Left lung (tissue), 4 donors: ENCODE measurements at regions not wholly inside any gene's neighbourhood (a gene's known extent, or its start where the extent isn't known, plus 50 kb on each side); places are given as distances from the start of the nearest gene placed in this dataset.

Source experiments
- ATAC-seq: fragments of 200-7000 bp; cut with Tn5 transposase; one replicate; pipeline ENCODE4 v1.9.1; 2020; ENCODE audit warnings: moderate library complexity
- DNase-seq, 4 donors: peaks; one replicate each; pipeline ENCODE4 v3.0.0-alpha.2; 2013 to 2020
- H3K27ac ChIP-seq, 2 donors: fragments of 200-600 bp; sonication (generic) in 1 of 2; one replicate each; pipeline versions ENCODE4 v1.5.0 to v1.8.0; 2020 to 2021
- H3K27me3 ChIP-seq, 2 donors: fragments of 200-600 bp; sonication (generic) in 1 of 2; one replicate each; pipeline versions ENCODE4 v1.5.0 to v1.8.0; 2020 to 2021
- H3K36me3 ChIP-seq, 2 donors: fragments of 200-600 bp; sonication (generic) in 1 of 2; one replicate each; pipeline versions ENCODE4 v1.5.0 to v1.8.0; 2020 to 2021
- H3K4me1 ChIP-seq, 2 donors: fragments of 200-600 bp; one replicate each; pipeline ENCODE4 v1.8.0; 2021
- H3K4me3 ChIP-seq, 2 donors: fragments of 200-600 bp; sonication (generic) in 1 of 2; one replicate each; pipeline versions ENCODE4 v1.5.0 to v1.8.0; 2020 to 2021; ENCODE audit warnings: mild to moderate bottlenecking in 1 of 2
- H3K9me3 ChIP-seq, 2 donors: fragments of 200-600 bp; sonication (generic) in 1 of 2; one replicate each; pipeline versions ENCODE4 v1.5.0 to v1.8.0; 2020 to 2021
- CTCF ChIP-seq, 2 donors: fragments of 200-600 bp; sonication (generic) in 1 of 2; IDR thresholded peaks; one replicate each; pipeline versions ENCODE4 v1.5.0 to v1.8.0; 2021; ENCODE audit warnings: antibody characterized with exemption in 2 of 2
- intact Hi-C, 2 donors: fragments of 100-400 bp; cut with DNase I; formaldehyde crosslinking; loops; one replicate each; pipeline versions ENCODE4 v1.11.2 to v1.14.2; 2022
- donor health status: DM: no; HTN: yes; CAD: no.
- donor health status: DM: no; HTN: no; CAD: no.

DNA sequence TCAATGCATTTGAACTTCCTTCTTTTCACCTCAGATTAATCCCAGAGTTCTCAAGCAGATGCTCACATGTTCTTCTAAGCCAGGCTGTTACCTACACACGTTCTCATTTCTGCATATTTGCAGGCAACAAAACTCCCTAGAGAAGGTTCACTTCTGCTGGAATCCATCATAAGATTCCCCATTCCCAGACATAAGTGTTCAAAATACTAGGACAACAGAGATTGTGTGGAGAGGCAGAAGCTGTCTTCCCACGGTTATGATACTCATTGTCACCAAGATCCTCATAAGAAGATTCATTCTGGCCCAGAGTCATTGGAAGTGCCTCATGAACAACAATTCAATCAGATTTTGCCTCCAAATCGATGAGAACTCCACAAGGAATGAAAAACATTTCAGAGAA lies 931.6 kb upstream of the MIR17HG start:
- DNase-seq, result no peak
- Histone ChIP-seq H3K4me1 (no peaks in the 10 kb centered on the region), H3K4me3 (no peak overlapping the region), H3K27ac (no peak overlapping the region), H3K27me3 (no peaks in the 10 kb centered on the region), H3K9me3 (no peaks in the 10 kb centered on the region), H3K36me3 (no peaks in the 10 kb centered on the region)
- TF ChIP-seq CTCF (IDR thresholded peaks at IDR 0.05), result no peak
- ATAC-seq, result no peak
- intact Hi-C loops, result no loop called here

DNA sequence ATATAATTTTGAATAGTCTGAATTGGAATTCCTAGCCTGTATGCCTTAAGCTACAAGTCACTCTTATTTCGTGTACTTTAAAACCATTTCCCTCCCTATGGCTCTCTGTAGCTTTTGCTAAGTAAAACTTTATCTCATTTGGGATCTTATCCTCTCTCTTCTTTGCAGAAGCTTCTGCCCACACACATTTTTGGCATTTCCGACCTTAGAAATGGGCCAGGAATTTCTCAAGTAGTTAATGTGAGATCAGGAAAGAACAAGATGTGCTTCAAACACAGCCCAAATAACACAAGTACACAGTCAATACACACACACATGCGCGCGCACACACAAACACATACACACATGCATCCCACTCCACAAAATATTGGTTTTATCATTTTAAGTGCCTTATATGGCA lies 931.0 kb upstream of the MIR17HG start:
- TF ChIP-seq CTCF (IDR thresholded peaks at IDR 0.05), result no peak
- no peak overlapping the region for H3K27ac ChIP-seq
- H3K9me3 ChIP-seq, result no peaks in the 10 kb centered on the region
- no peaks in the 10 kb centered on the region for H3K36me3 ChIP-seq
- no peak for DNase-seq
- intact Hi-C loops, result no loop called here
- no peaks in the 10 kb centered on the region for H3K4me1 ChIP-seq
- no peaks in the 10 kb centered on the region for H3K27me3 ChIP-seq
- no peak for ATAC-seq
- no peak overlapping the region for H3K4me3 ChIP-seq

DNA sequence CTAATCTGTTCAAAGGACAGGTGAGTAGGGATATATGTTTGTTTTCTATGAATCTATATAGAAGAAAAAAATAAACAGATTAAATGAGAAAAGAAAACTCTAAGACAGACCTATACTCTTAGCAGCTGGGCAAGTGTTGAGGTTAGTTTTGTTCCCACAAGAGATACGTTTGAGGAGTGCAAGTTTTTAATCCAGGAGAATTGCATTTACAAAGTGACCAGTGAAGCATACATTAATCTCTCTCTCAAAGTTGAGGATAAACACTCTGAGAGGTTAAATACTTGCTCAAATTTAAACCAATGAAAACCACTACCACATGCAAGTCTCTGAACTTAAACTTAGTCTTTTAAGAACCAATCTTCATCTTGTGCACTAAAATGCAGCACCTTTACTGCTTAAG lies 930.5 kb upstream of the MIR17HG start:
- Histone ChIP-seq H3K4me3 (no peak overlapping the region), H3K9me3 (no peaks in the 10 kb centered on the region), H3K4me1 (no peaks in the 10 kb centered on the region), H3K27ac (no peak overlapping the region), H3K36me3 (no peaks in the 10 kb centered on the region), H3K27me3 (no peaks in the 10 kb centered on the region)
- no peak for TF ChIP-seq CTCF (IDR thresholded peaks at IDR 0.05)
- DNase-seq (no peak), ATAC-seq (no peak)
- intact Hi-C loops, result no loop called here

- ATAC-seq, result no peak
- Histone ChIP-seq H3K27ac (no peak overlapping the region), H3K9me3 (no peaks in the 10 kb centered on the region), H3K36me3 (no peaks in the 10 kb centered on the region), H3K27me3 (no peaks in the 10 kb centered on the region), H3K4me1 (no peaks in the 10 kb centered on the region), H3K4me3 (no peak overlapping the region)
- no peak for TF ChIP-seq CTCF (IDR thresholded peaks at IDR 0.05)
- intact Hi-C loops, result no loop called here
- DNase-seq, result no peak
Observed at GRCh38 chr13:90420683-90421082, 926.8 kb upstream of the MIR17HG start.

GRCh38 chr13:90427322-90428272 lies 919.9 kb upstream of the MIR17HG start:
- no peak for ATAC-seq
- no peak overlapping the region for H3K4me3 ChIP-seq
- H3K27ac ChIP-seq, result no peak overlapping the region
- TF ChIP-seq CTCF (IDR thresholded peaks at IDR 0.05), result no peak
- no peaks in the 10 kb centered on the region for H3K9me3 ChIP-seq
- no peaks in the 10 kb centered on the region for H3K27me3 ChIP-seq
- no peaks in the 10 kb centered on the region for H3K4me1 ChIP-seq
- intact Hi-C loops, result no loop called here
- DNase-seq, result no peak
- no peaks in the 10 kb centered on the region for H3K36me3 ChIP-seq
